Ovary (tissue), 3 donors: ENCODE measurements at regions not wholly inside any gene's neighbourhood (a gene's known extent, or its start where the extent isn't known, plus 50 kb on each side); places are given as distances from the start of the nearest gene placed in this dataset.

ENCODE experiments used
- EP300 ChIP-seq: sonication (generic); formaldehyde crosslinking; IDR thresholded peaks from one replicate; pipeline ENCODE4 v1.6.1; 2017; ENCODE audit warnings: antibody characterized with exemption
- POLR2A ChIP-seq: fragments of 450-650 bp; IDR thresholded peaks from one replicate; pipeline ENCODE4 v1.6.1; 2017; ENCODE audit warnings: antibody characterized with exemption, mild to moderate bottlenecking, moderate library complexity
- TF ChIP-seq, protein P1 (sequence below), 3 donors: fragments of 450-650 bp in 2 of 3; fragments of 200-600 bp in 1 of 3; IDR thresholded peaks; one replicate each; pipeline versions ENCODE4 v1.5.1 to v1.8.0; 2016 to 2022; ENCODE audit warnings: antibody characterized with exemption in 3 of 3, mild to moderate bottlenecking in 1 of 3
- donor health status: DM: no; HTN: no; CAD: no.

DNA sequence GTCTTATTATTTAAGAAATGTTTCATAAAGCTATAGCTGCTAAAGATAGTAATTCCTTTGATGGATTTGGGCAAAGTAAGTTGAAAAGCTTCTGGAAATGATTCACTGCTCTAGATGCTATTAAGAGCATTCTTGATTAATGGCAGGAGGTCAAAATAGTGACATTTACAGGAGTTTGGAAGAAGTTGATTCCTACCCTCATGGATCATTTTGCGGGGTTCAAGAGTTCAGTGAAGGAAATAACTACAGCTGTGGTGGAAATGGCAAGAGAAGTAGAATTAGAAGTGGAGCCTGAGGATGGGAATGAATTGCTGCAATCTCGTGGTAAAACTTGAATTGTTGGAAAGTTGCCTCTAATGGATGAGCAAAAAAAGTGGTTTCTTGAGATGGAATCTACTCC, 316.1 kb downstream of the UTRN start:
- TF ChIP-seq, protein P1, sequence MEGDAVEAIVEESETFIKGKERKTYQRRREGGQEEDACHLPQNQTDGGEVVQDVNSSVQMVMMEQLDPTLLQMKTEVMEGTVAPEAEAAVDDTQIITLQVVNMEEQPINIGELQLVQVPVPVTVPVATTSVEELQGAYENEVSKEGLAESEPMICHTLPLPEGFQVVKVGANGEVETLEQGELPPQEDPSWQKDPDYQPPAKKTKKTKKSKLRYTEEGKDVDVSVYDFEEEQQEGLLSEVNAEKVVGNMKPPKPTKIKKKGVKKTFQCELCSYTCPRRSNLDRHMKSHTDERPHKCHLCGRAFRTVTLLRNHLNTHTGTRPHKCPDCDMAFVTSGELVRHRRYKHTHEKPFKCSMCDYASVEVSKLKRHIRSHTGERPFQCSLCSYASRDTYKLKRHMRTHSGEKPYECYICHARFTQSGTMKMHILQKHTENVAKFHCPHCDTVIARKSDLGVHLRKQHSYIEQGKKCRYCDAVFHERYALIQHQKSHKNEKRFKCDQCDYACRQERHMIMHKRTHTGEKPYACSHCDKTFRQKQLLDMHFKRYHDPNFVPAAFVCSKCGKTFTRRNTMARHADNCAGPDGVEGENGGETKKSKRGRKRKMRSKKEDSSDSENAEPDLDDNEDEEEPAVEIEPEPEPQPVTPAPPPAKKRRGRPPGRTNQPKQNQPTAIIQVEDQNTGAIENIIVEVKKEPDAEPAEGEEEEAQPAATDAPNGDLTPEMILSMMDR (IDR thresholded peaks at IDR 0.05): no peak
- TF ChIP-seq EP300 (no peak), POLR2A (no peak)
